ENCODE measurements at regions not wholly inside any gene's neighbourhood (a gene's known extent, or its start where the extent isn't known, plus 50 kb on each side); places are given as distances from the start of the nearest gene placed in this dataset.

DNA sequence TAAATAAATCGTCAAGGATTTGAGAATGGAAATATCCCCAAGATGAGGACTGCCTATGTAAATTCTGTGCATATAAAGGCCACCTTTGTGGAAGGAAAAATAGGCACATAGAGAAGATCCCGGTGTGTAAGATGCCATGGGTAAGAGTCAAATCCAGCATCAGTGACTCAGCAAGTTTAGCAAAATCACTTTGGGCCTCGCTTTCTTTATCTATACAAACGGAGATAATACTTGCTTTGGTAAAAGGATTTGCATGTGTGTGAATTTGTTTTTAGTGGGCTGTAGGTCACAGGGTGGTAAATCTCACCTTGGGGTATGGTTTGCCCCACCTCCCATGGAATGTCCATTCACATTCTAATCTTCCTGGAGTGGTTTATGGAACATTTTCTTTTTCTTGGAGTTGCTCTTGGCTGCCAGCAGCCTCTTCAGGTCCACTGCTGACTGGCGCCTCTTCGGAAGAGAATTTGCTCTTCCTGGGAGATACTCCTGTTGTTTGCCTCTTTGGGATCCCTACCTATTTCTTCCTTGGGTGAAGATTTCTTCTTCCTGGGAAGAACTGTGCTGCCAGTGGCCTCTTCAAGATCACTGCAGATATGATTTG, 587.6 kb downstream of the CDH11 start:
- no peak for DNase-seq

DNA sequence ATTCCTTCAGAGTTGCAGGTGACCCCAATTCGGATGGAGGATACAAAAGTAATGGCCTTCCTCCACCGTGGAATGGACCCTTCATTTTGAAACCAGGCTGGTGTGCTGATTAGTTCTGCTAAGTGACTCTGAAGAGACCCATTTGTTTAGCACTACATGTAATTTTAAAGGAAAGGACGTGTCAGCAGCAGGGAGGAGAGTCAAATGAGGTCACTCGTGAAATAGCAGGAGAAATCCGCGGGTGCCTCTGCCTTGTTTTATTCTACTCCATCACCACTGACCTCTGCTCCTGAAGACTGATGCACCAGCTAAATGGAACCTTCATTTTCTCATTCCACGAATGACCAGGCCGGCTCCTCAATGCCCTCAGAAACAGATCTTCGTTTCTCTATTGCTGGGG, 589.2 kb downstream of the CDH11 start:
- no peak for DNase-seq

DNA sequence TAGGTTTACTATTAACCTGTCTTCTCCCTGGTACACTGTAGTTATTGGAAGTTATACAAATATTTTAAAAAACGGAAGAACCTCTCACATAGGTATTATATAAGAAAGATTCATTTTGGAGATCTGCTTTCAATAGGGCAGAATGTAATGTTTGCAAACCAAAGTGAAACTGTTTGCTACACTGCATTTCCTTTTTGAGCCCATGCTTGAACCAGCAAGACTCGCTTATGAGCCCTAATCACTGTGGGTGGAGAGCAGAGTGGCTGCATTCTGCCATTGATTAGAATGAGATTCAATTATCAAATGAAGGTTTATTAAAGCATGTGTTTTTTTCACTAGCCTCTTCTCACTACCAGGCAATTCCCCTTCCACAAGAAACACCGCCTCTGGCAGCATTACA, 589.7 kb downstream of the CDH11 start:
- no peak for DNase-seq

DNA sequence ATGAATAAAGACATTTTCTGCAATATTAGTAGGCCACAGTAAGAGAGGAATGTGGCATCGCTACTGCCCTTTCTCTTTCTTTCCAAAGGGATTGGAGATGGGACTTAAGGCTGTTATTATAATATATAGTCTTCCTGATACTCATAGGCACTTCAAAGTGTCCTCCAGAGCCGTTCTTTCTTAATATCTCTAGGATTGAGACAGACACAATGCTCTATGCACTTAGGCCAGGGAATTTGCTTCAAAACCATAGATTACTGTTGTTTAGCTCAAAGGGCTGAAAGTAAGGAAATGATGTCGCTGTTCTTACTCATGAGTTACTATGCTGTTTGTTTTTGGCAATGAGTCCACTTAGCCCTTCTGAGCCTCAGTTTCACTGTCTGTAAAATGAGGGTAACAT, 590.5 kb downstream of the CDH11 start:
- no peak for DNase-seq

DNA sequence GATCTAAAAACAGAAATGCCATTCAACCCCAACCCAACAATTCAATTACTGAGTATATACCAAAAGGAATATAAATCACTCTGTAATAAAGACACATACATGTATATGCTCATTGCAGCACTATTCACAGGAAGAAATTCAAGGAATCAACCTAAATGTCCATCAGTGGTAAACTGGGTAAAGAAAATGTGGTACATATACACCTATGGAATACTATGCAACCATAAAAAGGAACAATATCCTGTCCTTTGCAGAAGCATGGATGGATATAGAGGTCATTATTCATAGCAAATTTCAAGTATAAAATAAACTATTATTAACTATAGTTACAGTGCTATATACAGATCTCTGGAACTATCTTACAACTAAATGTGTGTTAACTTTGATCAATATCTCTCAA, 599.3 kb downstream of the CDH11 start:
- no peak for DNase-seq

DNA sequence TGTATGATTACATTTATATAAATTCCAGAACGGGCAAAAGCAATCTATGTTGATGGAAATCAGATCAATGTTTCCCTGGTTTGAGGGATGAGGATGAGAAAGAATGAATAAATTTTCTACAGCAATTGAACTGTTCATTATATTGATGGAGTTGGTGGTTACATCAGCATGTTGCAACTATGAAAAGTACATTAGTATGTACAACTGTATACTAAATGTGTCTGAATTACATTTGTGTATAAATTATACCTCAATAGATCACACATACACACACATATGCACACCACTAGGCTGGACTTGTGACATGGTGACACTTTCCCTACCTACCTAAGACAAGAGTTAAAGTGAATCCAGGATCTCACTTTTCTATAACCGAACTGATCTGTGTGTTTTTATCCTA, 608.0 kb downstream of the CDH11 start:
- DNase-seq, result no peak

DNA sequence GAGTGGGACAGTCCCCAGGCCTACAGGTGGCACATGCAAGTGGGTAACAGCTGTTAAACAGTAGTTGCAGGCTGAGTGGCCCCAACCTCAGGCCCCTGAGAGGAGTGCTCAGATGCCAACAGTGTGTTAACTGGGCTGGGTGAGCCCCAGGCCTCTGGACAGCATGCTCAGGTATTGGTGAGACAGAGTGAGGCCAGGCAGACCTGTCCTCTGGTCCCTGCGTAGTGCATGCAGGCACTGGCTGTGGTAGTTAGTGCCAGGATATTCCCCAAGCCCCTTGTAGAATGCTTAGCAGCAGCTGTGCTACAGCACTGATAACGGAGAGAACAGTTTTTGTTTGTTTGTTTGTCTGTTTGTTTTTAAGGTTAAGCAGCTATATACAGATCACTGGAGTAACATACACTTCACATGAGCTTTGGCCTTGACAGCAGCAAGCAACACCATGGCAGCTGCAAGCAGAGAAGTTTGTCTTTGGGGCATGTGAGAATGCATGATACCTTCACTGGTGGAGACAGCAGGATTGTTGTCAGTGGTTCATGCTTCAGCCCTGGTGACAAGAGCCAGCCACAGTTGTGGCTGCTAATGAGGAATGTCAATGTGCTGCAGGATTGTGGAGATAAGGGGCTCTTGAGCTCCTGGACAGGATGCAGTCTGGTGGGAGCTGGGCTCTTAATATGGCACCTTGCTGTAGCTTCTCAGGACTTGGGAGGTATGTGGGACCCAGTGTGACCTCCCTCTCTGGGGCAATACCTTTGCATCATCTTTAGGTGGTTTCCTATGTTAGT, 614.4 kb downstream of the CDH11 start:
- no peak for DNase-seq

DNA sequence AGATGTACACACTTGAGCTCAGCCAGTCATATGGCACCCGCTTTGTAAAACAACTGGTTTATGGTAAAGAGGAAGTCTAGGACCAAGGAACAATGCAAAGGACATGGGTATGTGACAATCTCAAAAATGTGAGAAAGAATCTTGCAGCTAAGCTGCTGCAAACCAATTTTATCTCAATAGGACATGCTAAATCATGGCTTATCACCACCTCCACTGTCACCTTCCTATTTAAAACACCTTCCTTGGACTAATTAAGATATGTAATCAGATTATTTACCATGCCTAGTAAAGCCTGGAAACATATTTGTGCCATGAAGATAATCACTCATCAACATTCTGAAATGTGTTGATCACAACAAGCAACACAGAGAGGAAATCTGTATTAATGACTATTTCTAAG, 622.7 kb downstream of the CDH11 start:
- no peak for DNase-seq

DNA sequence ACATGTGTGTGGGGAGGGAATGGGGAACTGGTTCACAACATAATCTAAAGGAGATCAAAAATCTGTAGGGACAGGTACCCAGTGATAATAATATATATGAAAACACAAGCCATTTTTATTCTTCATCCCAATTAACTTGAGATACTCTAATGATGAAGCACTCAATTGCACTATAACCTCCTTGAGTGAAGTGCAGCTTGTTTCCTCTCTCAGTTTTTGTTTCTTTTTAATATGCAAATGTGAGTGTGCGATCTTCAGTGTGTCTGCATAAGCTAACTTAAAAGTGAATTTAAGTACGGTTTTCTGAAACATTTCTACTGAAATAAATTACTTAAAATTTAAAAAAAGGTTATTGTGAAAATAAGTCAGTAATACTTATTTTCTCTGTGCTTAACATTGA, 623.5 kb downstream of the CDH11 start:
- no peak for DNase-seq

DNA sequence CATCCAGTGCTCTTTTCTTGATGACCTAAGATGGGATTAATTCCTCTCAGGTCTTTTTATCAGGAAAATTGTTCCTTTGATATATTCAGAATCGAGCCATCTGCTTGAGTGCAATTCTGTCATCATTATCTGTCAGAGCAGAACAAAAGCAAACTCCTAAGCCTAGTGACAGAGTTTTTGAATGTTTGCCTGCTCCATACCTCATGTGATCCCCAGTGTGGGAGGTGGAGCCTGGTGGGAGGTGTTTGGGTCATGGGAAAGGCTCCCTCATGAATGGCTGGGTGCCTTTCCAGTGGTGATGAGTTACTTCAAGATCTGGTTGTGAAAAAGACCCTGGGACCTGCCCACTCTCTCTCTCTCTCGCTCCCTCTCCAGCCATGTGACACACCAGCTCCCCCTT, 628.2 kb downstream of the CDH11 start:
- no peak for DNase-seq

DNA sequence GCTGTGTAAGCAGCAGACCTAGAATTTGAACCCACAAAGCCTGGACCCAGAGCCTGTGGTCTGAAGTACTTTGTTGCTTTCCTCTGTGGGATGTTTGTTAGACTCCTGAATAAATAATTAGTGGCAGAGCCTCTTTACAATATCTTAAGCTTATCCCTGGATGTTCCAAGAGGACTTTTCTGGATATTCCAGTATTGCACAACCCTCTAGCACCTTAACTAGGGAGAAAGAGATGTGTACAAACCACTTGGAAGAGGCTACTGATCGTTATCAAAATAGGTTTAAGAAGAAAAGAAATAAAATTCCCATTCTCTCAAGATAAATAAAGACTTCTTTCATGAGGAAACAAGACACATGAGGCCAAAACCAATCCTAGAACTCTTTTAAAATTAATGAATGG, 632.4 kb downstream of the CDH11 start:
- no peak for DNase-seq

DNA sequence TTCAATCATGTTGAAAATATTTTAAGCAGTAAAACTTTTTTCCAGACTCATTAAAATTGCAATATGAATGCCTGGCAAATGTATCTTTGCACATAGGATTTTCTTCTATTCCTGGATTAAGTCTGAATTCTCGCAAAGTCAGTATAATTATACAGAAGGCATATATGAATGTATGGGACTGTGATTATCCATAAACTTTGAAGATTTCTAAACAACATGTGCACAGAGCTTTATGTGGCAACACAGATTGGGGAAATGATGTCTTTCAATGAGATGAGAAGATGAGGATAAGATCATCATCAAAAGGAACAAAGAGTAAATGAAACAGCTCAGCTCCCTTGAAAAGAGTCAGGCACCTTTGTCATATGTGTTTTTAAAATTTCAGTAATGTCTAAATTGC, 635.3 kb downstream of the CDH11 start:
- DNase-seq, result no peak

DNA sequence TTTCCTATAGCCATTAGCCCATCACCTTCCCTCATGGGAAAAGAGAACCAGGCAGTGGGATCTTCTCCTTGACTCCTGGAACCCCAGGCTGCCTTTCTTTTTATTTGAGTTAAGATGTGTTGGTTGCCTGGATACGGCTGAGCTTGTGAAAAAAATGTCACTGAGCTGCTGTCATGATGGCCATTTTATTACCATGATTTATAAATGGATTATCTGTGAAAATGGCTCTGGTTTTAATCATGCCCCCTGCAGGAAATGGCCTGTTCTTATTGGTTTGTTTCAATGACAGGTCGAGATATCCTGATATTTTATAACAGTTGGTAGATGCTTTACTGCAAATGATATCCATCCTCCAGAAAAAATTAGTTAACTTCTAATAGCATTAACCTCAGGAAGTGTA, 640.4 kb downstream of the CDH11 start:
- no peak for DNase-seq

DNA sequence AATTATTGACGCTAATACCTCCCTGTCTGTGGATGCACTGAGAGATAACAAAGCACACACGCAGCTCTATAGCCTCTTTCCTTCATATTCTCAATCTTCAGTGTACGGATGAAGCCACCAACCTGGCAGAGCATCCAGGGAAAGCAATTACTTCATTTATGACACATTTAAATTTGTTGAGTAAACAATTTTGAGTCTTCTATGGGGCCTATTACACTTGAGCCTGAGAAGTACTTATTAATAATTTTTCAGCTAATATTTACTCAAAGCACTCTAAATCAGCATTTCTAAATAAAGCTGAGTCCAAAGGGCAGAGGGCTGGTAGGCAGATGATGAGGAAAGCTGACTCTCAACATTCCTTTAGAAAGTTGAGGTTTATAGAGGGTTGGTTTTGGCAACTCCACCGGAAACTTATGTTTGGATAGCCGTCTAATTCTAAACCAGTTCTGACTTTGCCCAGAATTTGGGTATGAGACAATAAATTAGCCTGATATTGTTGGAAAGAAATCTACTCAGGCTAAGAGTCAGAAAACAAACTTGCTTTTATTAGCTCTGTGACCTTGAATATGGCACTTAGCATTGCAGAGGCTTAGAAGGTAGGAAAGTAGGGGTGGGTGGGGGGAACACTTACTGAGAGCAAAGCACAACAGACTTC, 643.5 kb downstream of the CDH11 start:
- DNase-seq, result no peak

DNA sequence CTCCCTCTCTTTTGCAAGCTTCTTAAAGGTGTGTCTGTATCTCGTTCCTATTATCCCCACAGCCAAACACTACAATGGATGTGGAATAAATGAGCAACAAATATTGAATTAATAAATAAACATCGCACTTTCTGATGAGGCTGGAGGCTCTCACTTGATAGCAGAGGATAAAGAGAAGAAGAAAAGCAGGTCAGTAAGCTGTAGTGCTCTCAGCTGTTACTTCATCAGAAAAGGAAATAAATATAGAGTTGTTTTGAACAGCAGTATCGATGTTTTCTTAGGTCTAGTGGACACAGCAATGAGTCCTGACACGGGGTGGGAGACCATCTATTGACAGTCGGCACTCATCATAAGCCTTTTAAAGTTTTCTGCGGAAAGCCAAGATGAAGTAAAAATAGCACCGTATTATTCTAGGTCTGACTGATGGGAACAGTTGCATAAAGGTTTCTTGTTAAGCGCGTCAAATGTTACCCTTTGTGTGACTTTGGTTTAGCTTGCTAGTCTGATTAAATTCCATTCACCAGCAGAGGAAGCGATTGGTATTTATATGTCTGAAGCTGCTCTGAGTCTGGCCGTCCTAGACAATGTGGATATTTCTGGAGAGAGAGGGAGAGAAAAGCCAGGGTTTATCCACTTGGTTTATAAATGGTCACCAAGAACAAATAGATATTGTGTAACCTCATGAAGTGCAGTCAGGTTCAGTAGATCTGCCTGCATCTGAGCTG, 646.1 kb downstream of the CDH11 start:
- no peak for DNase-seq

DNA sequence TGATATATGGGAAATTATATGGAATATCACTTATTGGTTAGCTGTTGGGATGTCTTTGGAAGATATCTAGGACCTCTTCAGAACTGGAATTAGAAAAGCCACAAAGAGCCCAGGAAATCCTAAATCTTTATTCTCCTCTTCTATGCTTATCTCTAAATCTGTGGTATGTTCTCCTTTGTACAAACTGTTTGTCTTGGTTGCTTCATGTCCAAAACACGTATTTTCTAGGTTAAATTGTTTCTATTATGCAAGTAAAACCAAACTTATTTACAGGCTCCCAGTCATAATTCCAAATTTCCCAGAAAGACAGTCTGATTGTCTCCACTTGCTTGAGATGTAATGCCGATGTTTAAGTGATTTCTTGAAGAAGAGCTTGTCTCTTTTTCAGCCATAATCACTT, 650.9 kb downstream of the CDH11 start:
- DNase-seq, result no peak

DNA sequence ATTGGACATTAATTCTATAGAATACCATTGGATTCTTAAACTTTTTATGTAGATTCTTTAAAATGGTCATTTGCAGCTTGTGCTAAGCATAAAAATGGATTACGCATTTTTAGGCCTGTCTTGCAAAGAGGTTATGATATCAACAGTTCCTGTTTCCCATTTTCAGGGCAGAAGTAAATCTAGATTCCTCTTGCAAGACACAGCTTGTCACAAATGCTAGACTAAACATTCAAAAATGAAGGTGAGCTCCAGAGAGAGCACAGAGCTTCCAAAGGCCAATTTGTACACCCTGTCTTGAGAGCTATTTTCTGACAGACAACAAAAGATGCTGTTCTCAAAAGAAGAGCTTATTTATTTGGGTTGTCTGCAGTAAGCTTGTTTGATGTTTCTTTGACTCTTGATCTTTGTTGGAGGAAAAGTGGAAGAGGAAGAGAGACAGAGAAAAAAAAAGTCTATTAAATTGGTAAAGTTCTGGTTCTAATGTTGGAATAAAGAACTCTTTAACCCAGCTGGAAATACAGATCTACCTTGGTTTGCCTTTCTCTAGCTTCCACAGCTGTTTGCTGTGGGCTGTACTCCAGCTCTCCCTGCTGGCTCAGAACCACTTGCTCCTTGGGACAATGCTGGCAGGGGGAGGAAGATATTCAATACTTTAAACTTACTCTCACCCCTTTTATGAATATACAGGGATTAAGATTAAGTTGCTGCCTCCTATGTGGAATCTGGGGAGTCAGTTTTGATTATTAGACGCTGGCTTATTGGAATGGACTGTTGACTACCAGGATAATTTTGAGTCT, 651.8 kb downstream of the CDH11 start:
- DNase-seq, result no peak

DNA sequence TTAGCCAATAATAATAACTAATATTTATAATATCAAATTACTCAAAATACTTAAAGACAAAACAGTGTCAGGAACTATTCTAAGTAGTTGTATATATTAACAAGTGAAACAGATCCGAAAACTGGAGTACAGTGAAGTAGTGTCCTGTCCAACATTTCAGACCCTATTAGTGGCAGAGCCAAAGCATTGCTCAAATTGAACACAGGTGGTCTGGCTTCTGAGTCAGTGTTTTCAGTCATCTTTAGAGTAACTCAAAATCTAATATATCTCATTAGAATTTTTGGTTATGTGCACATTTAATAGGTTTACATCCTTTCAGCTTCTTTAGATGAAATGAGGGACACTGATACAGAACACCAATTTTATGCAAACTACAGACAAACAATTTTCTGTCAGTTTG, 652.5 kb downstream of the CDH11 start:
- no peak for DNase-seq

DNA sequence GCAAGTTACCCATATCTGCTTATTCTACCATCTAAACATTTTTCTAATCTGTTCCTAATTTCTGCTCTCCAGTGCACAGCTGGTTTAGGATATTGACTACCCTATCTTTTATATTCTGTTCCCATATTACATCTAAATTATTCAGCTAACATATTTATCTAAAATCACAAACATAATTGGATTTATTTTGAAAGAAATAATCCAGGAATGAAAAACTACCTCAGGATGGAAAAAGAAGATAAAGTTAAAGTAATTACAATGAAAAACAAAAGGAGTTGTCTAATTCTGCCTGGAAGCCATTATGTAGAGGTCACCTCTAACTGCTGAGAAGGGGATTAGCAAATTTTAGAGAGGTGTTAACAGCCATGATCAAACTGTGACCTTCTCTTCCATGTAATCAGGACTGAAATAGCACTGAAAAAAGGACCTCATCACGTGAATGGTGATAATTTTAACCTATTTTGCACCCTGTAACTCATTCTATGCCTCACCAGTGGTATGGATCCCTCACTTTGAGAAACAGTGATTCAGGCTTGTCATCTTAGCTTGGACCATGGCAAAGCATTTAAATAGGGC, 653.3 kb downstream of the CDH11 start:
- DNase-seq, result no peak

DNA sequence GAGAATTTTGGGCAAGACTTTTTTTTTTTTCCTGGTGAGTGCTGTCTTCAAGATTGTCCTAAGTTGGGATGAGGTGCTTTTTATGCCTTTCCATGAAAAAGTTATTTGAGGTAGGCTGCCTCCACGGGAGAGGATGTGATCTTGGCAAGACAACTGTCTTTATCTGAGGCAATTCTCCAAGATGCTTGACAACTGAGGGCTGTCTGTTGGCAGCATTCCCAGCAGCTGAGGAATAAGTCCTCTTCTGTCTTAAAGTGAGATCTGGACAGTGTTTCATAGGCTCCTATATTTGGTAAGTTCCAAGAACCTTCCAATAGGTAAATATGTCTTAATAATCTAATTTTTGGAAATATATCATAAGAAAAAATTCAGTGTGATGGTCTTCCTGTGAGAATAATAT, 662.0 kb downstream of the CDH11 start:
- no peak for DNase-seq

DNA sequence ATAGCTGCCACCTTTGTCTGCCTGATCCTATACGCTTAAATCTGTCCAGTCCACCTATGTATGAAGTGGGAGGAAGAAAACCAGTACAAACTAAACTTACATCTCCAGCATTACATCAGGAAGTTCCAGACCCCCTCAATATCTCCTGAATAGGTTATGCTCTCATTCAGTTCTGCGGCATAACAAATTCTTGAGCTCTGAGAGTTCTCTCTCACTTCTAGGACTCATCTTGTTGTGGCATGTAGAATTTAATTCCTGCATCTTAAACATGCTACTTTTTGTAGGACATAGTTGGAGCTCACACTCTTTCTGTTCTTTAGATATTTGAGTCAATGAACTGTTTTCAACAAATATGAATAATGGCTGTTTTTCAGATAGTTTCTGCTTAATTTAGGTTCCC, 662.5 kb downstream of the CDH11 start:
- no peak for DNase-seq

DNA sequence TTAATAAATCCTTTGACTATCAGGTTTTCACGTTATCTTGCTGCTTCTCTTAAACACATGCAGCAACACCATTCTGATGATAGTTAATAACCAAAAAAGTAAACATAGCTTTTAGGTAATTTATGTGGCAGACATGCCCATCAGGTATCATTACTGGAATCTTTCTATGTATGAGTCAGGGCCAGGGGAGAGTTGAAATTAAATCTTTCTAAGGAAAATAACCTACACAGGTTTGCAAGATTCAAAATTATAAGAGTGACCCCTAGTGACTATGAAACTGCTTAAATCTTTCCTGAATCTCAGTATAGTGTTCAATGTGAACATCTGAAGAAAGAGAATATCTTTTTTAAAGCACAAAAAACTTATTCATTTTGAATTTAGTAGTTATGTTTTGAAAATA, 666.6 kb downstream of the CDH11 start:
- DNase-seq, result no peak

DNA sequence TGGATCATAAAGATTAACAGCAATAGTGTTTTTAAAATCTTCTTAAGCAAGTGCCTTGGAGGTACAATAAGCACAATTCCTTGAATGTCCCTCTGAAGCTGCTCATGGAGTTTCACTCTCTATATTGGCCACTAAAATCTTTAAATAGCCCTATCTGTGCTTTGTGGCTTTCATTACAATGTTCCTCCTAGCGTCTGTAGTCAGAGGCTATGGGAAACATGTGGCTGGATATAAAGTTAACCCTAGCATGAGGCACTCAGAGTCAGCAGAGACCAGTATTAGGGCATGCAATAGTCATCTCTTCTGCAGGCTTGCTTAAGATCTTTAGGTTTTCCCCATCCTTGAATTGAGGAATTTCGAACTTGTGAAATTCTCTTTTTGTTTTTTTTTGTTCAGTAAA, 668.2 kb downstream of the CDH11 start:
- DNase-seq, result no peak

Data from MV-4-11 (cell line).